HG03575 (cell line): ENCODE measurements at regions not wholly inside any gene's neighbourhood (a gene's known extent, or its start where the extent isn't known, plus 50 kb on each side); places are given as distances from the start of the nearest gene placed in this dataset.
"Not testable (repeated sequence)": the region's sequence is repeated elsewhere in the genome, so short reads cannot be mapped to it uniquely, and the experiment has no call there.

Experiments used
- ATAC-seq: cut with Tn5 transposase; IDR thresholded peaks from one replicate; pipeline ENCODE4 v1.9.1; 2021; ENCODE audit not compliant: unreplicated experiment, insufficient number of reproducible peaks, low FRiP score; ENCODE audit errors: extremely low read depth

DNA sequence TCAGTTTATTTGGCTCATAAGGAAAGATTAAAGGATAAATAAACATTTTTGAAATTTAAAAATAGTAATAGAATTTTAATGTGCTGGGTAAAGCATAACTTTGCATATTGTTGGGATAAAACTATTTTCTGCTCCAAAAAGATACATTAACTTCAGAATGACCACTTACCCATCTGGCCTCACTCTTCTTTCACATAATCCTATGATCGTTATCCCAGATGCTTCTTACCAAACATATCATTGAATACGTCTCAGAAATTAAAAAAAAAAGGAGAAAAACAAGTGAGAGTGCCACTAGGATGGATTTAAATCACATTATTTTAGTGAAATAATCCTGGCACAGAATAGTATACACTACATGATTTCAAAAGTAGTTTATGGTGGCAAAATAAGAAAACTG, 677.5 kb upstream of the ZWINT start:
- ATAC-seq: no peak

DNA sequence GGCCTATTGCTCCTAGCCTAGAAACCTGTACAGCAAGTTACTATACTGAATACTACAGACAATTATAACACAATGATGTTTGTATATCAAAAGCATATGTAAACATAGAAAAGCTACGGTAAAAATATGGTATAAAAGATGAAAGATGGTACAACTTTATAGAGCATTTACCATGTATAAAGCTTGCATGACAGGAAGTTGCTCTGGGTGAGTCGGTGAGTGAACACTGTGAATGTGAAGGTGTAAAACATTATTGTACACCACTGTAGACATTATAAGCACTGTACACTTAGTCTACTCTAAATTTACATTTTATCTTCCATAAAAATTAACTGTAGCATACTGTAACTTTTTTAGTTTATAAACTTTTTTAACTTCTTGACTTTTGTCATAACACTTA, 674.3 kb upstream of the ZWINT start:
- ATAC-seq: no peak

DNA sequence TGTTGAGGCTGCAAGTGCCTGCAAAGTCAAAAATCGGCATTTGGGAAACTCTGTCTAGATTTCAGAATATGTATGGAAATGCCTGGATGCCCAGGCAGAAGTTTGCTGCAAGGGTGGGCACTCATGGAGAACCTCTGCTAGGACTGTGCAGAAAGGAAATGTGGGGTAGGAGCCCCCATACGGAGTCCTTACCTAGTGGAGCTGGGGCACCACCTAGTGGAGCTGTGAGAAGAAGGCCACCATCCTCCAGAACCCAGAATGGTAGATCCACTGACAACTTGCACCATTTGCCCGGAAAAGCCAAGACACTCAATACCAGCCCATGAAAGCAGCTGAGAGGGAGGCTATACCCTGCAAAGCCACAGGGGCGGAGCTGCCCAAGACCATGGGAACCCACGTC, 671.2 kb upstream of the ZWINT start:
- ATAC-seq: not testable (repeated sequence)

DNA sequence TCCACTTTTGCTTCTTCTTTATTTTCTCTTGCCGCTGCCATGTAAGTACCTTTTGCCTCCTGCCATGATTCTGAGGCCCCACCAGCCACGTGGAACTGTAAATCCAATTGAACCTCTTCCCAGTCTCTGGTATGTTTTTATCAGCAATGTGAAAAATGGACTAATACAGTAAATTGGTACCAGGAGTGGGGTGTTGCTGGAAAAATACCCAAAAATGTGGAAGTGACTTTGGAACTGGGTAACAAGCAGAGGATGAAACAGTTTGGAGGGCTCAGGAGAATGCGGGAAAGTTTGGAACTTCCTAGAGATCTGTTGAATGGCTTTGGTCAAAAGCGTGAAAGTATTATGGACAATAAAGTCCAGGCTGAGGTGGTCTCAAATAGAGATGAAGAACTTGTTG, 670.3 kb upstream of the ZWINT start:
- ATAC-seq: no peak

DNA sequence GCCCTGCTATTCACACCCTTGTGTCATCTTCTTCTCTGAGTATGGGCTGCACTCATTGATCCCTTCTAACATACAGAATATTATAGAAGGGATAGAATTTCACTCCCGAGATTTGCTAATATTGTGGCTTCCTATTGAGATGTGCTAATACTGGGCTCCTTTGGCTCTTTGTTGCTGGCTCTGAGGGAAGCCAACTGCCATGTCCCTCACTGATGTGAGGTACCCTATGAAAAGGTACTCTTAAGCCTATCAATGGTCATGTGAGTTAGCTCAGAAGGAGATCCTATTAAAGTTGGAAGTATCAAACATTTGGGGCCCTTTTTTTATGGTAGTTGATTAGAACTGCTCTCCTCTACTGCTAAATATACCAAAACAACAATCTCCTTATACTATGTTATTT, 665.2 kb upstream of the ZWINT start:
- no peak for ATAC-seq

DNA sequence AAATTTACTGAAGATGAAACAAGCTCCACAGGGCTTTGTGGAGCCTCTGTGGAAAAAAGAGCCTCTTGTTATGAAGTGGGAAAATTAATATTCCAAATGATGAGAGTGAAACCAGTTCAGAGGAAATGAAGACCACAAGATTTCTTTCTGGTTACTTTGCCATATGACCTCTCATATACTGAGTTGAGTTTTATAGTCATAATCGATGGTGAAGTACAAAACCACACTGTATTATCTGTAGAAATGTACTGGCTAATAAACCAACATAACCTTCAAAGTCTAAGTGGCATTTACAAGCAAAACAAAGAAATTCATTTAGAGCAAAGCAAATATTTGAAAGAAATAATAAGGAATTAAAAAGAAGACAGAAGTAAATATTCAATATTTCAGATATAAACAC, 662.6 kb upstream of the ZWINT start:
- ATAC-seq: no peak

DNA sequence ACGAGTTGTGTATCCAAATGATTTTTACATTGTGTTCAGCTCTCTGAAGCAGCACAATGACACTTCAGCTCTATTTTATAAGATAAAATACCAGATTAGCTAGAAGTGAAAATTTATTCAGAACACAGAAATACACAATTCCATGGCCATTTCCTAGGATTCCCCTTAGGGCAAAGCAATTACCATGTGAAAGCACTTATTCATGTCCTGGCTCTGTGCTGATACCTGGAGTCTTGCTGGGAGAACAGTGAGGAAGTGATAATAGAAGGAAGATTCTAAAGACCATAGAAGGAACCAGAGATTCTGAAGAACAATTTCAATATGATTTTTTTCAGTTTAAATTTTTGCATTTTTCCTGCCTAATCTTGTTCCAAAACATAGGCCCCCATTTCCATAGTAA, 657.4 kb upstream of the ZWINT start:
- no peak for ATAC-seq

DNA sequence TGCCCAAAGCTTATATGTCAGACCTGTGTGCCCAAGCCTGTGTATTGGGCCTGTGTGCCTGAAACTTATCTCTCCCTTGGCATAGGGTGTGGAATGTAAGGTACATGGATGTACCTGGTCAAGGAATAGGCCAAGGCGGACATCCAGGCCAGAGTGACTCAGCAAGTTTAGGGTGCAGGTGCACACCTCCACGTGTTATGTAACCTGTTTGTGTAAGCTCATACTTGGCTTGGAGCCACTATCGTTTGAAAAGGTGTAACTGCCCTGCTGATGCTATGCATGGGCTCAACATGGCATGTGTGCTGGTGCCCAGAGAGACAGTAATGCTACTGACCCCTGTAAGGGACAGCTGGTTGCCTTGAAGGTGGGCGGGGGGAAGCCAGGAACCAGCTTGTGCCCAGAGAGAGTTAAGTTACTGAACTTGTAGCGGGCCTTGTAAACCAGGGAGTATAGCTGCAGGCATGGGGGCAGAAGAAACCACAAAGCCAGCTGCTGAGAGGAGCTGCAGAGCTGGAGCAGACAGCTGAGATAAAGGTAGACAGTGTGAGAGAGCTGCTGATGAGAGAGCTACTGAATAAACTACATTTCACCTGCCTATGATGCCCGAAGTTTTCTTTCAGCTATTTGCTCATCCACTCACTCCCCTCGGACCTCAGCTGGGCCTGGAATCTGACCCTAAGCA, 656.4 kb upstream of the ZWINT start:
- ATAC-seq: no peak

DNA sequence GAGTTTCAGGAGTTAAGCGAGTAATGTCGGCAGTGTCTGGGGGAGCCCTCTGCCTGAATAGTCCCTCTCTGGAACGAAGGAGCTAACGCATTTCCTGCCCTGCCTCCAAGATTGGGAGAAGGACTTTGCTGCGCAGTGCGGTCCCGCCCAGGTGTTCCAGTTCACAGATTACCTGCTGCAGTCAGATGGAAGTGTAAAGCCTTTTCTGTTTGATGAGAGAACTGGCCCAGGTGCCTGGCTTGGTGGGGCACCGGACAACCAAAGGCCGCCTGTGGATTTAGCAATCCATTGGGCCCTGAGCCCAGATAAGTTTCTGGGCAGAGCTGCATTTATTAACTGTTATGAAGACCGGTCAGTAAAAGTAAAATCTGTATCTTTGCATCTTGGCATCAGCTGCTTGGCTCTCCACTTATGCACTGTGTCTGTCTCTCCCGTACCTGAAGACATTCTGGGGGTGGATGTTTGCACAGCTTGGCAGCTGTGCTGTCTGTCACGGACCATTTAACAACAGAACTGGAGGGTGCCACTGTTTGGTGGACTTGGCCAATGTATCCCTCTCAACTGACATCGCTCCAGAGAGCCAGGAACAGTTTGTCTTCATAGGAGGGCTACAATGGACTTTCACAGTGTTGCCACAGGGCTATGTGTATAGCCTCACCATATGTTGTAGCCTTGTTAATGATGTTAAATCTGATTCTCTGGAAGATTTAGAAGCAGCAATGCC, 654.7 kb upstream of the ZWINT start:
- ATAC-seq: no peak

DNA sequence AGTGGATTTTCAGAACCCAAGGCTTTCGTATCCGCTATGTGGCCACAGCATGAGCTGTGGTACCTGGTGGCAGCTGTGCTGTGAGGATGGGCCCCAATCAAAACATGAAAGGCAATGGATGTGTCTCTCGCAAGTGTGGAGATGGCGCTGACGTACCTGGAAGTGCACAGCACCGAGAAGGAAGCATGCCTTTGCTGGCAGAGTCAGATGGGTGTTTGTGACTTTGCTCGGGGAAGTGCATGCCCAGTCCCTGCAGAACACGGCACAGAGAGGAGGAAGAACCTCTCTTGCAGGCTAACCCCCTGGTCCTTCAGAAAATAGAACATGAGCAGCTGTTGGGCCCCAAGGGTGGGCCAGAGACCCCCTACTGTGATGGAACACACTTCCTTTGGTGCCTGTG, 654.1 kb upstream of the ZWINT start:
- ATAC-seq: no peak

DNA sequence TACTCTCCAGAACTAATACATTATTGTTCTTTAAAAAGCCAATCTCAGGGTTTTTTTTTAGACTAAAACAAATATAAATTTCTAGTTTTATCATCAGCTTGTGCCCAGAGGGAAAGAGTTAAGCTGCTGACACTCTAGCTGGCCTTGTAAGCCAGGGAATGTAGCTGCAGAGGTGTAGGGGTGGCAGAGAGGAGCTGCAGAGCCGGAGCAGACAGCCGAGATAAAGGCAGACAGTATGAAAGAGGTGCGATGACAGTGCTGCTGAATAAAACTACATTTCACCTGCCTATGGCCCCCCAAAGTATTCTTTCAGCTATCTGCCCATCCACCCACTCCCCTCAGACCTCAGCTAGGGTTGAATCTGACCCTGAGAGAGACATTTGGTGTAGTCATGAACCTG, 653.7 kb upstream of the ZWINT start:
- no peak for ATAC-seq

DNA sequence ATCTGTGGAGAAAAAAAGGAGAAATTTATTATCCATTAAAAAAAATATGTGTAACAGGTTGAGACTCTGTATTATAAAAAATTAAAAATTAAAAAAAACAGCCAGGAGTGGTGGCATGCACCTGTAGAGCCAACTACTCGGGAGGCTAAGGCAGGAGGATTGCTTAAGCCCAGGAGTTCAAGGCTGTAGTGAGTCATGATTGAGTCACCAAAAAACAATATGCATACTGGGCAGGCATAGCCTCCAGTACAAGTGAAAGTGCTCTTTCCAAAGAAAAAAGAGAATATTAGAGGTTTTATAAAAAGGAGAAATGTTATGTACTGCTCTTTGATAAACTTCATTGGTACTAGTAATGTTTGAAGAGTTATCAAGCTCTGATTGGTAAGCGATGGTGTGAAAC, 647.1 kb upstream of the ZWINT start:
- ATAC-seq: no peak

DNA sequence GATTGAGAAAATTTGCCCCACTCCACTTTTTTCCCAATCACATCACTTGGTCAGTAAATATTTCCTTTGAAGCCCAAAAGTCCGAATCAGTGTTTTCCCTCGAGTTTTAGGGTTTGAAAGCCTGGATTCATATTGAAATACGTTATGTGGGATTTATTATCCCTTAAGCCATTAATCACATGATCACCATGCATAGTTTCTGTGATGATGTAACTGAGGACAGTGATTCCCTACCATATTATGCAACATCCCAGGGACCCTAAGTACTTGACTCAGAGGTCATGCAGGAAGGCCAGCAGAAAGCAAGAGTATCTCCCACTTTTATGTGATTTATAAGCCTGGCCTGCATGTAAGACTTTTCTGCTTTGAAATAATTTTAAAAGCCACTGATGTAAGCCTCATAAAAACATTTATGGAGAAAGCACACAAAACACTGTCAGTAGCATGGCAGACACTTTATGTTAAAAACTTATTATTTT, 630.6 kb upstream of the ZWINT start:
- no peak for ATAC-seq

DNA sequence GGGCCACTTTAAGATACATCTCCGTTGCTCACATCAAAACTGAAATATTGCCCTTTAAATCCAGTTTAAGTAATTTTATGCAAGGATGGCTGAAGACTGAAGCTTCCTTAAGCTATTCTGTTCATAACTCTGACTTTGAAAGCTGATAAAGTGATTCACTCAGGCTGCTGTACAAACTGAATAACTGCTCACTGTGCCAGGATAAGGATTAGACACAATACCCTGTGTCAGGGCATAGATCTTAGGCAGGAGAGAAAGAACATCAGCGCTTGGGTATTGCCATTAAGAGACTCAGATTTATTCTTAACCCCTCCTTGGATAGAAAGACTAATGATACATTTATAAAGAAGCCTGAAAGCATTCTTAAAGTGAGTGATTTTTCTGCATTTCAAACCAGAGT, 614.5 kb upstream of the ZWINT start:
- ATAC-seq: no peak

DNA sequence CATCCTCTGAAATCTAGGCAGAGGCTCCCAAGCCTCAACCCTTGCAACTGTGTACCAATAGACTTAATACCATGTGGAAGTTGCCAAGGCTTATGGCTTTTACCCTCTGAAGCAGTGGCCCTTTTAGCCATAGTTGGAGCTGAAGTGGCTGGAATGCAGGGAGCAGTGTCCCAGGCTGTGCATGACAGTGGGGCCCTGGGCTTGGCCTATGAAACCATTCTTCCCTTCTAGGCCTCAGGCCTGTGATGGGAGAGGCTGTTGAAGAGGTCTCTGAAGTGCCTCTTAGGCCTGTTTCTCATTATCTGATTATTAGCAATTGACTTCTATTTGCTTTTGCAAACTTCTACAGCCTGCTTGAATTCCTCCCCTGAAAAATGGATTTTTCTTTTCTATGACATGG, 612.7 kb upstream of the ZWINT start:
- no peak for ATAC-seq

DNA sequence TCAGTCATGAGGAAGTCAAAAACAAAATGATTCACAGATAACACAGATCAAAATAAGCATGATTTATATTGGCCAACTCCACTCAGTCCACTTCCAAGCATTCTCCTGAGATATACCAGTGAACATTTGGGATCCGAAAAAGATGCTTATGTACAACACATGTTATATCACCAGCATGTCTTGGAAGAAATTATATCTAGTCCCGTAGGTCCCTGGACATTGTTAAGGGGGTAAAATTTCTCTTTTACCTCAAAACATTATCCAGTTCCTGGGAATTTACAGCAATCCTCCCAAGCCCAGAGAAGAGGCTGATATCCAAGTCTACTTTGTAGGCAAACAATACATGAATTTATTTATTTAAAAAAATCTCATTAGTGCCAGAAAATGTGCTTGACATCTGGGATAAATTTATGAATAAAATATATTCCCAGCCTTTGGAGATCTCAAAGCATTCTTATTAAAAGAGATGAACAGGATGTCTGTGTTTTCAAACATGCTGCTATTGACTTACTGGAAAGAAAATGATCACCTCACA, 582.2 kb upstream of the ZWINT start:
- no peak for ATAC-seq

DNA sequence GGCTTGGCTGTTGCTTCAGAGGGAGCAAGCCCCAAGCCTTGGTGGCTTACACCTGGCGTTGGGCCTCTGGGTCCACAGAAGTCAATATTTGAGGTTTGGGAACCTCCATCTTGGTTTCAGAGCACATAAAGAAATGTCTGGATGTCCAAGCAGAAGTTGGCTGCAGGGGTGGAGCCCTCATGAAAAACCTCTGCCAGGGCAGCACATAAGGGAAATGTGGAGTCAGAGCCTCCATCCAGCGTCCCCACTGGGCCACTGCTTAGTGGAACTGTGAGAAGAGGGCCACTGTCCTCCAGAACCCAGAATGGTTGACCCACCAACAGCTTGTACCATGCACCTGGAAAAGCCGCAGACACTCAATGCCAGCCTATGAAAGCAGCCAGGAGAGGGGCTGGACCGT, 573.5 kb upstream of the ZWINT start:
- no peak for ATAC-seq

DNA sequence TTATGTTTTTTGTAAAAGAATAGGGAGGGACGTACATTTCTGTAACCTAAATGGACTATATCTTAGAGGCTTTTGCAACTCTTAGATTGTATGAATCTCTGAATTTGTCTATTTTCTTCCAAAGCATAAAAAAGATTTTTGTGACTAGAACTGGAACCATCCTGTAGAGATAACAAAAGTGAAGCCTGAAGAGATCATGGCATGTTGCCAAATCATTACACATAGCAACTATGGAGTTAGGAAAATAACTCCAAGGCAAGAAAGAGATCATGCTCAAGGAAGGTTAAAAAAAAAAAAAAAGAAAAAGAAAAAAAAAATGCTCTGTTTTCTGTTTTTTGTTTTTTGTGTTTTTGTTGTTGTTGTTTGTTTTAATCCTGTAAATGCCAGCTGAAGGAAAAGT, 567.7 kb upstream of the ZWINT start:
- no peak for ATAC-seq

DNA sequence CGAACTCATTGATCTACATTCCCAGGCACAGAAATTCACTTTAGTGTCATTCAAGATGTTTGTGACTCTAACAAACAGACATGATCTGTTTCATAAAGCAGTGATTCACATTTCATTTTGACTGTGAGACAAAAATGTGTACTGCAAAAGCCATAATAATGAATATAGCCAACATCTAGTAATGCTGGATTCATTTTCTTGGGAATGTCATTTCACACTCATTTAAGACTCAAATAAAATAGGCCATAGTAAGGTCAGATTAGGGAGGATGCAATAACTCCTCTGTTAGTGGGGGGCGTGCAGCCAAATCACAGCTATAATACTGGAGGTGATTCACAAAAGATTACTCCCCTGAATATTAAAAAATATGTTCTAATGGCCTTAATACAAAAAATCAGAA, 566.6 kb upstream of the ZWINT start:
- ATAC-seq: no peak

DNA sequence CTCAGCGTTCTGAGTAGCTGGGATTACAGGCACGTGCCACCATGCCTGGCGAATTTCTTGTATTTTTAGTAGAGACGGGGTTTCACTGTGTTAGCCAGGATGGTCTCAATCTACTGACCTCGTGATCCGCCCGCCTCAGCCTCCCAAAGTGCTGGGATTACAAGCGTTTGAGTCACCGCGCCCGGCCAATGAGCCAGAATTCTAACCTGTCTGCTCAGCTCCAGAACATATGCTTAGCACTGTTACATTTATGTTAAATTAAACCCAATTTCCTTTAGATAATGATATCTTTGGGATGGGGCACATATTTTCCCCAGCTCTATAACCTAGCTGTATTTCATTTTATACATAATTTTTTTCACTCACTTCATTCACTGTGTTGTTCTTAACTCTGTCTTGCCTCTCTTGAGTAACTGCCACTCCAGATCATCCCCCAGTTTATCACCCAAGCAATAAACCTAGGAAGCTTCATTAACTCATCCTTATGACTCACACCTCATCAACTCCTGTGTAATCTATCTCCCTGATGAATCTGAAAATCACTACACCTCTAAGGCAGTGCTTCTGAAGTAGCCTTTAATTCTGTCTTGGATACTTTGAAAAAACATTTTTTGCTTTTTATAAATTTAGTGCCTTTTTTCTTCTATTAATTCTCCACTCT, 559.7 kb upstream of the ZWINT start:
- ATAC-seq: no peak
